ACC112 (cell line): ENCODE measurements at regions not wholly inside any gene's neighbourhood (a gene's known extent, or its start where the extent isn't known, plus 50 kb on each side); places are given as distances from the start of the nearest gene placed in this dataset.

Experiments used
- H2AFZ ChIP-seq: fragments of 200-600 bp; sonication (generic); one replicate; pipeline ENCODE4 v1.6.0; 2017; ENCODE audit warnings: antibody characterized with exemption, low read length; ENCODE audit not compliant: unreplicated experiment
- H3K27ac ChIP-seq: fragments of 200-600 bp; sonication (generic); 2 replicates; pipeline ENCODE4 v1.5.1; 2014; ENCODE audit warnings: low read depth, mild to moderate bottlenecking, antibody characterized with exemption, low read length, moderate library complexity
- H3K27me3 ChIP-seq: fragments of 200-600 bp; sonication (generic); 2 replicates; pipeline ENCODE4 v1.6.1; 2014; ENCODE audit warnings: mild to moderate bottlenecking, antibody characterized with exemption, low read length, moderate library complexity, mixed read lengths; ENCODE audit not compliant: insufficient read depth
- H3K36me3 ChIP-seq: fragments of 200-600 bp; sonication (generic); 2 replicates; pipeline ENCODE4 v1.6.1; 2016; ENCODE audit warnings: mild to moderate bottlenecking, antibody characterized with exemption, low read length, moderate library complexity, mixed read lengths; ENCODE audit not compliant: insufficient read depth
- H3K4me1 ChIP-seq: fragments of 200-600 bp; sonication (generic); one replicate; pipeline ENCODE4 v1.6.1; 2016; ENCODE audit warnings: low read length, mixed read lengths; ENCODE audit not compliant: insufficient read depth, unreplicated experiment, control insufficient read depth
- H3K4me3 ChIP-seq: fragments of 200-600 bp; sonication (generic); 2 replicates; pipeline ENCODE4 v1.5.1; 2014; ENCODE audit warnings: mild to moderate bottlenecking, low read depth, low read length
- H3K79me2 ChIP-seq: fragments of 200-600 bp; sonication (generic); one replicate; pipeline ENCODE4 v1.6.0; 2016; ENCODE audit warnings: low read length; ENCODE audit not compliant: control insufficient read depth, unreplicated experiment, insufficient read depth

- H3K4me3 ChIP-seq = no peak overlapping the region
- H3K36me3 ChIP-seq = no peaks in the 10 kb centered on the region
- no peak overlapping the region for H3K27ac ChIP-seq
- no peaks in the 10 kb centered on the region for H3K27me3 ChIP-seq
- H2AFZ ChIP-seq = no peak overlapping the region
- no peaks in the 10 kb centered on the region for H3K4me1 ChIP-seq
- no peaks in the 10 kb centered on the region for H3K79me2 ChIP-seq
These were observed 139.8 kb upstream of the XPO1 start for GRCh38 chr2:61677942-61678341.

DNA sequence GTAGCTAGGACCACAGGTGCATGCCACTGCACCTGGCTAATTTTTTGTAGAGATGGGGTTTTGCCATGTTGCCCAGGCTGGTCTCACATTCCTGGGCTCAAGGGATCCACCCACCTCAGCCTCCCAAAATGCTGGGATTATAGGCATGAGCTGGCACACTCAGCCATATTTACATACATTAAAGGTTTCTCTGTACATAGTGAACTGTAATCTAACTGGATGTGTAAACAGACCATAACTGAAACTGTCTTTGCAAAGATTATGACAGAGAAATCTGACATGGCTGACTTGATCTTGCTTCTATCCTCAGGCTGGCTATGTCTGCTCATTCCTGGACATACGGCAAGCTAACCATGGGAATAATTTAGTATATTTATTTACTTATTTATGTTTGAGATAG lies 139.2 kb upstream of the XPO1 start:
- Histone ChIP-seq H2AFZ (no peak overlapping the region), H3K79me2 (no peaks in the 10 kb centered on the region), H3K27ac (no peak overlapping the region), H3K36me3 (no peaks in the 10 kb centered on the region), H3K4me1 (no peaks in the 10 kb centered on the region), H3K4me3 (no peak overlapping the region), H3K27me3 (no peaks in the 10 kb centered on the region)

DNA sequence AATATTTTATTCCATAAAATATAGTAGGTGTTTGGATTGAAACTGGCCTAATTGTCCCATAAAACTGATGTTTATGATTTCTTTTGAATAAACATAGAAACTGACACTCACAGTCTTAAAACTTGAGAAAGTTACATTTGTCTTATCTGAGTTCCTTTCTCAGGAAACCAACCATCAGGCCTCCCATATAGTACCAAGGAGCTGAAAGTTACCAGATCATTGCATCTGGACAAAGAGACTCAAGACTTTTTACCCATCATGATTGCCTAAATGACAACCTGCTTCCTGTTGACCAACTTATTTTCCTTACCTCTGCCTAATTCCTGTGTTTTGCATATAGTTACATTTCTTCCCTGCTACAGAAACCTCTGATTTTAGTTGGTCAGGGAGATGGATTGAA lies 137.0 kb upstream of the XPO1 start:
- H3K79me2 ChIP-seq = no peaks in the 10 kb centered on the region
- no peaks in the 10 kb centered on the region for H3K36me3 ChIP-seq
- H3K4me1 ChIP-seq = peaks cover 10% of the 10 kb centered on the region
- no peak overlapping the region for H3K27ac ChIP-seq
- no peaks in the 10 kb centered on the region for H3K27me3 ChIP-seq
- no peak overlapping the region for H3K4me3 ChIP-seq
- H2AFZ ChIP-seq = no peak overlapping the region

DNA sequence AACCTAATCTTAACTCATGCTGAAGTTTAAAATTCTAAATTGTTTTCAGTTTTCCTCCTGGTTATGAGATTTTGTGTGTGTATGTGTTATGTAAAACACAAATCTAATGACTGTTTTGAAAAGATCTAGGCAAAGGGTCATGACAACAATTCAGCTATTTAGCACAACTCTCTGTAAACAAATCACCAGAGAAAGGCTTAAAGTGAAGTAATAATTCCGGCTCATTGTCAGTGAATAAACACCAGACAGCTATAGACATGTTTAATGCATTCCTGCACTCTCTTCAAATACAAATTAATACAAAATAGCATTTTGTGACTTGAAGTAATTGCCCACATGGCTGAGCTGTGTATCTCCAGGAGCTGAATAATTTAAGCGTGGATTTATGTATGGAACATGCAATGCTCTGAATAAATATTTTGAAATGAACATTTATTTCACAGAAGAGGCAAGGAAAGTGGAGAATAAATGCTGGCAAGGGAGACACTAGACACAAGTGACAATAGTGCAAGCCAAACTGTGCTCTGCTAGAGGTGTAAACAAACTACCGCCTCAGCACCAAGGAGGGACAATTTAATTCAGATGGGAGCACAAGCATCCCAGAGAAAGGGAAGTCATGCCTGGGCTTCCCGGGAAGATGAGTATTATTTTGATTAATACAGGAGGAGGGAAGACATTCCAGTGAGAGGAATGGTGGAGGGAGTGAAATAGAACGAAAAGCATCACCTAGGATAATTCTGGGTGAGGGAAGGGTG lies 133.6 kb upstream of the XPO1 start:
- H3K36me3 ChIP-seq = no peaks in the 10 kb centered on the region
- peak overlapping the region; percentile 89 for H3K27ac ChIP-seq
- peak overlapping the region; percentile 92 for H2AFZ ChIP-seq
- H3K27me3 ChIP-seq = no peaks in the 10 kb centered on the region
- H3K79me2 ChIP-seq = no peaks in the 10 kb centered on the region
- H3K4me3 ChIP-seq = peak overlapping the region; percentile 73
- H3K4me1 ChIP-seq = peaks cover 10% of the 10 kb centered on the region

DNA sequence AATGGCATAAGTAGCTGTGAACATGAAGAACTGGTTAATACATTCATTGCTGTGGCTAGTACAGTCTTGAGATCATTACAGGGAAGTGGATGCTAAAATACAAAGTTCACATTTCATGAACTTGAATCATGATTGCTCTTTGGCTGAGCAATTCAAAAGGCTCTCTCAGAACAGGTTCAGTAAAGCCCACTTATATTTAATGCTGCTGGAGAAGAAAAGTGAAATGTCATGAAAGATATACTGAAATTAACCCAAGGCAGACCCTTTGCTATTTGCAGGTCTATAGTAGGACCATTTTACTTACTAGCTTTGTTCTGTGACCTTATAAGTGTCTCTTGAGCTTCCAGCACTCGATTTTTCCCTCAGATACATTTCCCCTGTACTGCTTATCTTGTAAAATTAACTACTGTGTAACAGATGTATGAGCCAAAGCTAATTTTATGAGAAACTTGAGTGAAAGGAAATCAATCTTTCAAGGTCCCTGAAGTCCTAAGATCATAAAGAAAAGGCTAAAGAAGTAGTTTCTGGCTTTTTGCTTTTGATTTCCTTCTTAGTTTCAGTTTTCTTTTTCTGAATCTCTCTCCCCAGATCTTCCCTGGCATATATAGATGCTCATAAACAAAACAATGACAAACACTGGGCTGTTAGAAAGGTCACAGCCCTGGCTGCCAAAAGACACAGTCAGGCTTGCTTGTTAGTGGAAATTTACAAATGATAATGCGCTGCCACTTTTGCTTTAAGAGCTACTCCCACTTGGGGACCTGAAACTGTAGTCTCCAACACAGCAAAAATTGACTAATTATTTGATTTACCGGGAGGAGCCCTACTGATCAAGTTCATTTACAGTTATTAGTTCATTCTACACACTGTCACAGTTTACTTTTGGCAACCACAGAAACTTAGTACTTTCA lies 132.7 kb upstream of the XPO1 start:
- Histone ChIP-seq H3K36me3 (no peaks in the 10 kb centered on the region), H3K79me2 (no peaks in the 10 kb centered on the region), H3K27me3 (no peaks in the 10 kb centered on the region), H2AFZ (peak overlapping the region; percentile 92), H3K4me3 (peak overlapping the region; percentile 73), H3K27ac (peak overlapping the region; percentile 89), H3K4me1 (peaks cover 10% of the 10 kb centered on the region)

DNA sequence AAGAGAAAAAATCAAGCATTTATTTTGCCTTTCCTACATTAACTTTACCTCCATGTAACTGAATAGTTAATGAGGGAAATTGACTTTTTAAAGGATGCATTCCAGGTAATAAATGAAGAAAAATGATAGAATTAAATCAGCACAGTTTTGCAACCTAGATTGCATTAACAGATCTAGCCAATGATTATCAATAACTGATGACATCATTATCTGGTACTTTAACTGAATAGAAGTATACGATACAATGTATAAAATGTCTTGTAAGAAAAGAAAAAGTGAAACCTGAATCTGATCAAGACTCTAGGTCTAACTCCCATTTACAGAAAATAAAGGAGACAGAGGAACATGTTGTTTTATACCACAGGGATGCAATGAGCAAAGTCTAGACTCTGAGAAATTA lies 126.0 kb upstream of the XPO1 start:
- Histone ChIP-seq H2AFZ (no peak overlapping the region), H3K36me3 (no peaks in the 10 kb centered on the region), H3K27me3 (no peaks in the 10 kb centered on the region), H3K4me3 (no peak overlapping the region), H3K79me2 (no peaks in the 10 kb centered on the region), H3K27ac (no peak overlapping the region), H3K4me1 (peaks cover 10% of the 10 kb centered on the region)

DNA sequence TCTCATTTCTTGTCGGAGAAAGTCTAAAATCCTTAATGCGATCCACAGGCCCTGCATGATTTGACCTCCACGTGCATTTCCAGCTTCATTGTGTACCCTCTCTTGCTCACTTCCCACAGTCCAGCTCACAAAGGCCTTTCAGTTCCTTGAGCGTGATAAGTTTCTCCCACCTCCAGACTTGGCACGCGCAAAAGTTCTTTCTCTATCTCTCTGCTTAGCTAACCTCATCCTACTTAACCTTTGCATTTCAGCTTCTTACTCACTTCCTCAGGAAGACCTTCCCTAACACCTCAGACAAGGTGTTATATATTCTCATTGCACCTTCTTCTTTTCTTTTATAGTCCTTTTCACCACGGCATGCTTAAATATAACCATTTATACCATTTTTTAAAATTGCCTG lies 124.8 kb upstream of the XPO1 start:
- Histone ChIP-seq H3K36me3 (no peaks in the 10 kb centered on the region), H3K79me2 (no peaks in the 10 kb centered on the region), H2AFZ (no peak overlapping the region), H3K27ac (no peak overlapping the region), H3K4me3 (no peak overlapping the region), H3K27me3 (no peaks in the 10 kb centered on the region), H3K4me1 (peaks cover 12% of the 10 kb centered on the region)

DNA sequence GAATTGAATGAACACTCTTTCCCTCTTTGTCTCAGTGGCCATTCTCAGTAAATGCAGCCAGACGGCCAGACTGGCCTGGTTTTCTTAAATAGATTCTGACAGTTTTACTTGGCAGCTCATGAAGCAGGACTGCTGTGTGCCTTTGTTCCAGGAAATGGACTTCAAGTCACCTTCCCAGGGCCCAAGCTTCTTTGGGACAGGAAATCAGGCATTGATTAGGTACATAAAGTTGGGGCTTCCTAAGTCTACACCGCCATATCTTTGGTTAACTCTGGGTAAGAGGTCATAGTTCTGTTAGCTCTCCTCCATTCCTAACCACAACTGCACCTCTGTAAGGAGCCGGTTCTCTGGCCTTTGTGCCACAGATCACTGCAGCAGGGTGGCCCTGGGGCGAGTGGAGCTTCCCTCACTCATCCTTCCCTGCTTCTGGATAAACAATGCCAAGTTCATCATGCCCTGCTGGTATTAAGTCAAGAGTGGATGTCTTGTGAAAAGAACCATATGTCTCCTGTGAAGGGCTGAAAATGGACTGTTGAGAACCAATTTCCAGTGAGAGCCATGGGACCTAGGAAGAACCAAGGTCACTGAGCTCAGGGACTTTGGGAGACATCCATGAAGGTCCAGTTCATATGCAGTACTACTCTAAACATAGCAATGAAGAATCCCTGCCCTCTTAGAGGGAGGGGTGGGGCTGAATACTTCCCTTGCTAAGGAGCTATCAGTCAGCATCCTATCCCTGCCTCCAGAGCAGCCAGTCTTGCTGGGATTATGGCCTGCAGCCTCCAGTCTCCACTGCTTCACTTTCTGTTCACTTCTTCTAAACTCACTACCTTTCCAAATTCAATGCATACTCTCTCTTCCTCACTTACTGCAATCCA lies 122.6 kb upstream of the XPO1 start:
- Histone ChIP-seq H3K79me2 (no peaks in the 10 kb centered on the region), H2AFZ (no peak overlapping the region), H3K4me3 (no peak overlapping the region), H3K27ac (no peak overlapping the region), H3K4me1 (peaks cover 12% of the 10 kb centered on the region), H3K36me3 (no peaks in the 10 kb centered on the region), H3K27me3 (no peaks in the 10 kb centered on the region)

- no peaks in the 10 kb centered on the region for H3K36me3 ChIP-seq
- H3K27me3 ChIP-seq = no peaks in the 10 kb centered on the region
- H3K4me3 ChIP-seq = peak overlapping the region; percentile 58
- H2AFZ ChIP-seq = peak overlapping the region; percentile 96
- peaks cover 12% of the 10 kb centered on the region for H3K4me1 ChIP-seq
- peak overlapping the region; percentile 53 for H3K27ac ChIP-seq
- no peaks in the 10 kb centered on the region for H3K79me2 ChIP-seq
These were observed 121.0 kb upstream of the XPO1 start for GRCh38 chr2:61658841-61659780.
